Muscle of leg (tissue), 3 donors: ENCODE measurements at regions not wholly inside any gene's neighbourhood (a gene's known extent, or its start where the extent isn't known, plus 50 kb on each side); places are given as distances from the start of the nearest gene placed in this dataset.

Experiments used
- DNase-seq: peaks from one replicate; pipeline ENCODE4 v3.0.0; 2013
- H3K27ac ChIP-seq: one replicate; pipeline ENCODE4 v1.5.1; 2013; ENCODE audit warnings: mild to moderate bottlenecking, low read length, control low read depth
- H3K27me3 ChIP-seq: one replicate; pipeline ENCODE4 v1.6.1; 2013; ENCODE audit warnings: low read length; ENCODE audit not compliant: control insufficient read depth, insufficient read depth
- H3K36me3 ChIP-seq: one replicate; pipeline ENCODE4 v1.6.1; 2013; ENCODE audit warnings: low read length; ENCODE audit not compliant: control insufficient read depth, insufficient read depth
- H3K4me1 ChIP-seq: one replicate; pipeline ENCODE4 v1.6.1; 2013; ENCODE audit warnings: low read length; ENCODE audit not compliant: control insufficient read depth, insufficient read depth
- H3K4me3 ChIP-seq: one replicate; pipeline ENCODE4 v1.5.1; 2013; ENCODE audit warnings: low read length, control low read depth
- H3K9me3 ChIP-seq: replicated peaks from 2 replicates; pipeline ENCODE4 v1.6.1; 2013; ENCODE audit warnings: low read depth, low read length; ENCODE audit not compliant: control insufficient read depth
- whole genome bisulfite sequencing: methylation state at CpG from one replicate; pipeline ENCODE4 v1.1.5; 2013; ENCODE audit warnings: missing lambda C conversion rate; ENCODE audit not compliant: insufficient coverage; 5-methylcytosine and 5-hydroxymethylcytosine counted together

- Histone ChIP-seq H3K4me1 (peaks cover 6% of the 10 kb centered on the region), H3K27me3 (peaks cover 36% of the 10 kb centered on the region), H3K4me3 (no peak overlapping the region), H3K27ac (no peak overlapping the region), H3K9me3 (peaks cover 3% of the 10 kb centered on the region), H3K36me3 (no peaks in the 10 kb centered on the region)
- no peak for DNase-seq
- WGBS, result 62% methylated on average over 6 of the region's 6 CpGs
Observed at GRCh38 chr15:31487811-31488436, 161.3 kb downstream of the KLF13 start.

- no peak overlapping the region for H3K27ac ChIP-seq
- 22% methylated on average over 4 of the region's 7 CpGs for WGBS
Observed at GRCh38 chr15:31488437-31489204, 162.0 kb downstream of the KLF13 start.

GRCh38 chr15:31489281-31489680 lies 162.6 kb downstream of the KLF13 start:
- Histone ChIP-seq H3K9me3 (peaks cover 3% of the 10 kb centered on the region), H3K36me3 (no peaks in the 10 kb centered on the region), H3K27me3 (peaks cover 30% of the 10 kb centered on the region), H3K27ac (no peak overlapping the region), H3K4me3 (no peak overlapping the region), H3K4me1 (peaks cover 6% of the 10 kb centered on the region)
- DNase-seq, result no peak
- WGBS, result 80% methylated on average over 1 of the region's 2 CpGs

More at GRCh38 chr15:31488437-31489204, 162.0 kb downstream of the KLF13 start:
- H3K36me3 ChIP-seq, result no peaks in the 10 kb centered on the region
- H3K27me3 ChIP-seq, result peaks cover 34% of the 10 kb centered on the region
- H3K4me1 ChIP-seq, result peaks cover 6% of the 10 kb centered on the region
- peak; percentile 86 for DNase-seq
- peaks cover 3% of the 10 kb centered on the region for H3K9me3 ChIP-seq
- no peak overlapping the region for H3K4me3 ChIP-seq

DNA sequence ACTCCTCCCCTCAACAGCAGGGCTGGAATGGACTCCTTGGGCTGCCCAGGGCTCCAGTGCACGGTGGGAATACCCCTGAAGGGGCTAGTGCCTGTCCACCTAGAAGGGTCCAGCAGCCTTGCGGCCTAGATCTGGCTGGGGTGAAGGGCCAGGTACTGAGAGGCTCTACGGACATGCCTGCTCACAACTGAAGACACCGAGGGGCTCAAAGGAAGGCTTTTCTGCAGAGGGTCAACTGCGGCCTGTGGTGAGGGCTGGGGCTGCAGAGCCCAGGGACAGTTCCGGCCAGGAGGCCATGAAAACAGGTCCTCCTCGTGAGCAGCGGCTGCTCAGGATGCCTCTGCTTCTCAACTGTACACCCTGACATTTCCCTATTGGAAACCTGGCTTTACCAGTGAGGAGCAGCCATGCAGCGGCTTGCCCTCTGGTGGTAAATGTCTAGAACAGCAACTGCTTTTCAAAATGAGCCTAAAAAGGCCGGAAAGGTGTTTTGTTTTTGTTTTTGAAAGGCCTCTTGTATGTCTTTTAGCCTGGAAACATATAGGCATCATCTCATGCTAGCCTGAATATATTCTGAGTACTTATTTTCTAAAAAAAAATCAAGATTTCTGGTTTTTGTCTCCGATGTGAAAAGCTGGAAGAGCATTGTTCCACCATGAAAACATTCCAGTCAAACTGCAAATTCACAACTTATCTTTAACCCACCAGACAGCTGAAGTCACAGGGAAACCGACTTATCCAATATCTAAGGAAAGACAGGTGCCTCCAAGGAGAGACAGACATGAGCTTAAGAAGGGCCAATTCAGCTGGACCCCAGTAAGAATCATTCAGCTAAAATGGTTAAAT lies 163.4 kb downstream of the KLF13 start:
- DNase-seq, result peak; percentile 61
- no peaks in the 10 kb centered on the region for H3K9me3 ChIP-seq

DNA sequence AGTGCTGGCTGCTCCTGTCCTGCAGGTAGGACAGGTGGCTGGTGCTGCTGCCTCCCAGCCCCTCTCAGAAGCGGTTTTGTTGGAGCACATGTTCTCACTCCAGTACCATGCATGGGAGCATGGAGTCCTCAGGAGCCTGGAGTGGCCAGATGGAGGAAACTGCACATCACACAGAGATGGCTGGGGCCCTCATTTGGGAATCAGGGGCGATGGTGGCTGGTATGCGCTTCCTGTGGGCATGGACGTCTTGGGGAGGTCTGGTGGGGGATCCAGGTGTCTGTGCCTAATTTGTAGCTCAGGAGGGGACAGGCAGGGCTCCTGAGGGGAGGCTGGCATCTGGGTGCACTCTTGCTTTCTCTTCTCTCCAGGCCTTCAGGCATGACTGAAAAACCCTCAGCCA lies 168.2 kb downstream of the KLF13 start:
- Histone ChIP-seq H3K9me3 (no peaks in the 10 kb centered on the region), H3K27ac (no peak overlapping the region), H3K27me3 (peaks cover 2% of the 10 kb centered on the region), H3K4me3 (no peak overlapping the region), H3K4me1 (peaks cover 4% of the 10 kb centered on the region), H3K36me3 (no peaks in the 10 kb centered on the region)
- no peak for DNase-seq
- 73% methylated on average over 4 of the region's 4 CpGs for WGBS

More for the DNA sequence above, 163.4 kb downstream of the KLF13 start:
- Histone ChIP-seq H3K27me3 (peaks cover 22% of the 10 kb centered on the region), H3K4me3 (no peak overlapping the region), H3K36me3 (no peaks in the 10 kb centered on the region), H3K27ac (no peak overlapping the region), H3K4me1 (peaks cover 6% of the 10 kb centered on the region)
- WGBS, result 67% methylated on average over 6 of the region's 12 CpGs

GRCh38 chr15:31495281-31495680 lies 168.6 kb downstream of the KLF13 start:
- WGBS, result 60% methylated on average over 1 of the region's 4 CpGs
- no peak for DNase-seq
- Histone ChIP-seq H3K27me3 (peaks cover 2% of the 10 kb centered on the region), H3K9me3 (no peaks in the 10 kb centered on the region), H3K27ac (no peak overlapping the region), H3K4me3 (no peak overlapping the region), H3K36me3 (no peaks in the 10 kb centered on the region), H3K4me1 (peaks cover 8% of the 10 kb centered on the region)

DNA sequence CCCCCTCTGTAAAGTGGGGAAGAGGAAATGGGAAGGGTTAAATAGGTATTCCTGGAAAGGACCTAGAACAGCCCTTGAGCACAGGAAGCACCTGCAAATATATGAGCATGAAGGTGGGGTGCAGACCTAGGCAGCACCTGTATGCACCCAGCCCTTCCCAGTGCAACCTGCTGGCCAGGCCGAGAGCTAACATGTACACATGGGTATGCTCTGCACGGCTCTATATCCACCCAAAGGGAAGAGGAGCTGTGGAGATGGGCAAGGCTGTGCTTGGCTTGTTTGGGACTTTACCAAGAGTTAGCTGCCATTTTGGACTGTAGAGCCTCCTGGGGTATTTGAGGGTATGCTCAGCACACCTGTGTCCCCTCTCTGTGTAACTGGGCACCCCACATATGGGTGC lies 171.2 kb downstream of the KLF13 start:
- DNase-seq, result no peak
- 72% methylated on average over 2 of the region's 2 CpGs for WGBS
- Histone ChIP-seq H3K4me1 (peaks cover 16% of the 10 kb centered on the region), H3K9me3 (no peaks in the 10 kb centered on the region), H3K27me3 (peaks cover 2% of the 10 kb centered on the region), H3K4me3 (no peak overlapping the region), H3K36me3 (no peaks in the 10 kb centered on the region), H3K27ac (no peak overlapping the region)

DNA sequence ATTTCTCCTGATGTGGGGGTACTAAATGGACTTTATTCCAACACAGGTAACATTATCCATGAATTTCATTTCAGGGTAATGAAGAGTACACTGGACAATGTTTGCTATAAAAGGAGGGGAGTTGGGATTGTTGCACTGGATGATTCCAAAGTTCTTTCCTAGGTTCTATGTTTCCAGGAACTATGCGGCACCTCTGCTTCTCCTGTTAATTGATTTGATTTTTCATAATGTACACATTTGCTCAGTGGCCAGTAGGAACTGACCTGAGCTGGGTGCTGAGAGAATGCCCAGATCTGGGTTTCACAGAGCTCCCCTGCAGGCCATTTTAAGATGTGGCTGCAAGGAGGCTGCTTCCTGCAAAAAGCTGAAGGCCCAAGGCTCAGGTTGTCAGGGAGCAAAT lies 171.7 kb downstream of the KLF13 start:
- 100% methylated on average over 1 of the region's 1 CpG for WGBS

DNA sequence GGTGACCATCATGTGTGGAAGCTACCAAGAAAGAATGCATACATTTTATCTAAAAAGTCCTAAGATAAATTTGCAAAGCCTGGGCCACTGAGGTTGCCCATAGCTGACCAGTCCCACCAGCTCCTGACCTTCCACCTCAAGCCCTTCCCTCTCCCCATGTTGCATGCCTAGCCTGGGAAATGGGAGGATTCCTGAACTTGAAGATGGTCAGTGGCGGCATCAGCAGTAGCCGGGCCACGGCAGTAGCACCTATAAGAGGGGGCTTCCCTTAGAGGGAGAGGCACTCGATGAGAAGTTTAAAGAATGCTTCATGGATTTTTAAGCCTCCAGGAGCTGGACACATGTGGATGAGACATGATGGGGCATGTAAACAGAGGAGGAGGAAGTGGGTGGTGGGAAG lies 172.1 kb downstream of the KLF13 start:
- DNase-seq, result no peak
- 83% methylated on average over 4 of the region's 4 CpGs for WGBS
- Histone ChIP-seq H3K27me3 (peaks cover 2% of the 10 kb centered on the region), H3K27ac (no peak overlapping the region), H3K4me1 (peaks cover 16% of the 10 kb centered on the region), H3K36me3 (no peaks in the 10 kb centered on the region), H3K9me3 (no peaks in the 10 kb centered on the region), H3K4me3 (no peak overlapping the region)

More for the DNA sequence above, 171.7 kb downstream of the KLF13 start:
- peaks cover 2% of the 10 kb centered on the region for H3K27me3 ChIP-seq
- no peak overlapping the region for H3K27ac ChIP-seq
- H3K36me3 ChIP-seq, result no peaks in the 10 kb centered on the region
- no peaks in the 10 kb centered on the region for H3K9me3 ChIP-seq
- H3K4me3 ChIP-seq, result no peak overlapping the region
- DNase-seq, result no peak
- peaks cover 16% of the 10 kb centered on the region for H3K4me1 ChIP-seq
